Stimulated activated effector memory CD8-positive, alpha-beta T cell treated with anti-CD3 and anti-CD28 coated beads, Interleukin-12 subunit alpha, Interleukin-12 subunit beta, amount 100 ng/mL, for 72 hours (primary cell): ENCODE measurements at regions not wholly inside any gene's neighbourhood (a gene's known extent, or its start where the extent isn't known, plus 50 kb on each side); places are given as distances from the start of the nearest gene placed in this dataset.
A peak's percentile ranks its signal among the peaks of the same experiment; 100 is the strongest.

Source experiments
- ATAC-seq: fragments of 150-1000 bp; cut with Tn5 transposase; 2 replicates; pipeline ENCODE4 v1.10.0; 2021
- DNase-seq, 2 donors: peaks; one replicate each; pipeline ENCODE4 v3.0.0; 2021 to 2022; ENCODE audit warnings: low spot score in 2 of 2
- H3K27ac Mint-ChIP-seq: one replicate; pipeline ENCODE4 v1.8.0; 2022; ENCODE audit warnings: mild to moderate bottlenecking, mixed read lengths
- H3K36me3 Mint-ChIP-seq: one replicate; pipeline ENCODE4 v1.8.0; 2022; ENCODE audit warnings: mild to moderate bottlenecking, mixed read lengths
- H3K4me1 Mint-ChIP-seq: one replicate; pipeline ENCODE4 v1.8.0; 2022; ENCODE audit warnings: mixed read lengths
- H3K4me3 Mint-ChIP-seq: one replicate; pipeline ENCODE4 v1.8.0; 2022; ENCODE audit warnings: mild to moderate bottlenecking, mixed read lengths
- H3K9me3 Mint-ChIP-seq: one replicate; pipeline ENCODE4 v1.8.0; 2022; ENCODE audit warnings: mixed read lengths

- ATAC-seq (no peak), DNase-seq (no peak)
- Mint-ChIP-seq H3K4me1 (peaks cover 1% of the 10 kb centered on the region), H3K4me3 (no peak overlapping the region), H3K27ac (no peak overlapping the region), H3K36me3 (no peaks in the 10 kb centered on the region), H3K9me3 (no peaks in the 10 kb centered on the region)
Observed at GRCh38 chr2:144937910-144938709, 418.2 kb upstream of the ZEB2 start.

- H3K4me1 Mint-ChIP-seq: no peaks in the 10 kb centered on the region
- ATAC-seq (no peak), DNase-seq (no peak)
- H3K27ac Mint-ChIP-seq: no peak overlapping the region
- no peaks in the 10 kb centered on the region for H3K9me3 Mint-ChIP-seq
- no peak overlapping the region for H3K4me3 Mint-ChIP-seq
- no peaks in the 10 kb centered on the region for H3K36me3 Mint-ChIP-seq
Observed at GRCh38 chr2:144937066-144937465, 417.1 kb upstream of the ZEB2 start.

- Mint-ChIP-seq H3K9me3 (no peaks in the 10 kb centered on the region), H3K36me3 (no peaks in the 10 kb centered on the region), H3K4me3 (no peak overlapping the region), H3K4me1 (no peaks in the 10 kb centered on the region), H3K27ac (no peak overlapping the region)
- DNase-seq (no peak), ATAC-seq (no peak)
Observed at GRCh38 chr2:144936442-144936841, 416.5 kb upstream of the ZEB2 start.

GRCh38 chr2:144935736-144936135 lies 415.8 kb upstream of the ZEB2 start:
- DNase-seq: no peak
- ATAC-seq: no peak
- H3K36me3 Mint-ChIP-seq: no peaks in the 10 kb centered on the region
- H3K9me3 Mint-ChIP-seq: no peaks in the 10 kb centered on the region
- H3K27ac Mint-ChIP-seq: no peak overlapping the region
- H3K4me1 Mint-ChIP-seq: no peaks in the 10 kb centered on the region
- H3K4me3 Mint-ChIP-seq: no peak overlapping the region

GRCh38 chr2:144935191-144935590 lies 415.3 kb upstream of the ZEB2 start:
- Mint-ChIP-seq H3K4me1 (no peaks in the 10 kb centered on the region), H3K27ac (no peak overlapping the region), H3K9me3 (no peaks in the 10 kb centered on the region), H3K4me3 (no peak overlapping the region), H3K36me3 (no peaks in the 10 kb centered on the region)
- ATAC-seq (no peak), DNase-seq (no peak)

GRCh38 chr2:144931960-144932359 lies 412.0 kb upstream of the ZEB2 start:
- ATAC-seq (no peak), DNase-seq (no peak)
- Mint-ChIP-seq H3K4me1 (no peaks in the 10 kb centered on the region), H3K4me3 (no peak overlapping the region), H3K9me3 (peaks cover 10% of the 10 kb centered on the region), H3K27ac (no peak overlapping the region), H3K36me3 (no peaks in the 10 kb centered on the region)

GRCh38 chr2:144931480-144931879 lies 411.6 kb upstream of the ZEB2 start:
- Mint-ChIP-seq H3K9me3 (peaks cover 10% of the 10 kb centered on the region), H3K27ac (no peak overlapping the region), H3K36me3 (no peaks in the 10 kb centered on the region), H3K4me1 (no peaks in the 10 kb centered on the region), H3K4me3 (no peak overlapping the region)
- DNase-seq (no peak), ATAC-seq (no peak)

- H3K4me1 Mint-ChIP-seq: peaks cover 7% of the 10 kb centered on the region
- H3K36me3 Mint-ChIP-seq: no peaks in the 10 kb centered on the region
- no peak overlapping the region for H3K4me3 Mint-ChIP-seq
- peaks cover 10% of the 10 kb centered on the region for H3K9me3 Mint-ChIP-seq
- ATAC-seq (no peak), DNase-seq (no peak)
- no peak overlapping the region for H3K27ac Mint-ChIP-seq
Observed at GRCh38 chr2:144927429-144927828, 407.5 kb upstream of the ZEB2 start.

GRCh38 chr2:144925886-144926285 lies 406.0 kb upstream of the ZEB2 start:
- peaks cover 13% of the 10 kb centered on the region for H3K4me1 Mint-ChIP-seq
- DNase-seq (no peak), ATAC-seq (no peak)
- no peak overlapping the region for H3K27ac Mint-ChIP-seq
- H3K36me3 Mint-ChIP-seq: no peaks in the 10 kb centered on the region
- peaks cover 10% of the 10 kb centered on the region for H3K9me3 Mint-ChIP-seq
- H3K4me3 Mint-ChIP-seq: no peak overlapping the region

- no peak for DNase-seq
- Mint-ChIP-seq H3K27ac (no peak overlapping the region), H3K4me3 (no peak overlapping the region), H3K36me3 (no peaks in the 10 kb centered on the region), H3K4me1 (peaks cover 13% of the 10 kb centered on the region), H3K9me3 (peaks cover 10% of the 10 kb centered on the region)
- ATAC-seq: no peak
Observed at GRCh38 chr2:144924827-144925226, 404.9 kb upstream of the ZEB2 start.

- Mint-ChIP-seq H3K4me1 (peaks cover 13% of the 10 kb centered on the region), H3K4me3 (no peak overlapping the region), H3K36me3 (no peaks in the 10 kb centered on the region), H3K9me3 (peaks cover 1% of the 10 kb centered on the region), H3K27ac (no peak overlapping the region)
- DNase-seq (no peak), ATAC-seq (peak; percentile 81)
Observed at GRCh38 chr2:144922519-144922918, 402.6 kb upstream of the ZEB2 start.

GRCh38 chr2:144920755-144921530 lies 401.0 kb upstream of the ZEB2 start:
- H3K4me3 Mint-ChIP-seq: no peak overlapping the region
- H3K4me1 Mint-ChIP-seq: peaks cover 13% of the 10 kb centered on the region
- DNase-seq (no peak), ATAC-seq (no peak)
- H3K9me3 Mint-ChIP-seq: no peaks in the 10 kb centered on the region
- no peak overlapping the region for H3K27ac Mint-ChIP-seq
- H3K36me3 Mint-ChIP-seq: no peaks in the 10 kb centered on the region

- Mint-ChIP-seq H3K27ac (no peak overlapping the region), H3K9me3 (no peaks in the 10 kb centered on the region), H3K4me3 (no peak overlapping the region), H3K36me3 (no peaks in the 10 kb centered on the region), H3K4me1 (no peaks in the 10 kb centered on the region)
- DNase-seq: no peak
- no peak for ATAC-seq
Observed at GRCh38 chr2:144914622-144915318, 394.9 kb upstream of the ZEB2 start.

- H3K4me3 Mint-ChIP-seq: no peak overlapping the region
- H3K36me3 Mint-ChIP-seq: no peaks in the 10 kb centered on the region
- no peak overlapping the region for H3K27ac Mint-ChIP-seq
- ATAC-seq: no peak
- DNase-seq: no peak
- H3K9me3 Mint-ChIP-seq: no peaks in the 10 kb centered on the region
- no peaks in the 10 kb centered on the region for H3K4me1 Mint-ChIP-seq
Observed at GRCh38 chr2:144914113-144914512, 394.2 kb upstream of the ZEB2 start.

GRCh38 chr2:144912206-144912605 lies 392.3 kb upstream of the ZEB2 start:
- no peaks in the 10 kb centered on the region for H3K36me3 Mint-ChIP-seq
- ATAC-seq (no peak), DNase-seq (no peak)
- H3K4me1 Mint-ChIP-seq: no peaks in the 10 kb centered on the region
- no peak overlapping the region for H3K27ac Mint-ChIP-seq
- no peak overlapping the region for H3K4me3 Mint-ChIP-seq
- H3K9me3 Mint-ChIP-seq: no peaks in the 10 kb centered on the region
